Uterus (tissue), 2 donors: ENCODE measurements at regions not wholly inside any gene's neighbourhood (a gene's known extent, or its start where the extent isn't known, plus 50 kb on each side); places are given as distances from the start of the nearest gene placed in this dataset.

ENCODE experiments used
- CTCF ChIP-seq, 4 experiments: fragments of 200-600 bp in 2 of 4; fragments of 450-650 bp in 2 of 4; sonication (generic) in 2 of 4; IDR thresholded peaks; one replicate each; pipeline ENCODE4 v1.5.1; 2016 to 2019; ENCODE audit warnings: antibody characterized with exemption in 4 of 4, mild to moderate bottlenecking in 2 of 4, moderate library complexity in 1 of 4
- POLR2A ChIP-seq, 2 donors: fragments of 450-650 bp; IDR thresholded peaks; one replicate each; pipeline ENCODE4 v1.6.1; 2016; ENCODE audit warnings: antibody characterized with exemption in 2 of 2, mild to moderate bottlenecking in 1 of 2, moderate library complexity in 1 of 2

- TF ChIP-seq CTCF (IDR thresholded peaks at IDR 0.05) (no peak), POLR2A (IDR thresholded peaks at IDR 0.05) (no peak)
These were observed 200.6 kb upstream of the IRAK1BP1 start for GRCh38 chr6:78666764-78667163.
